OCI-LY1 (cell line): ENCODE measurements at regions not wholly inside any gene's neighbourhood (a gene's known extent, or its start where the extent isn't known, plus 50 kb on each side); places are given as distances from the start of the nearest gene placed in this dataset.

Source experiments
- H2AFZ ChIP-seq: fragments of 200-600 bp; sonication (generic), shearing (Covaris generic); 2 replicates; pipeline ENCODE4 v1.6.0; 2014; ENCODE audit warnings: antibody characterized with exemption, mild to moderate bottlenecking, low read length
- H3F3A ChIP-seq: fragments of 200-600 bp; sonication (generic), shearing (Covaris generic); 2 replicates; pipeline ENCODE4 v1.6.0; 2014; ENCODE audit warnings: mild to moderate bottlenecking, antibody characterized with exemption, low read length, moderate library complexity; ENCODE audit not compliant: insufficient read depth
- H3K27ac ChIP-seq: fragments of 200-600 bp; sonication (generic); 2 replicates; pipeline ENCODE4 v1.5.1; 2014; ENCODE audit warnings: low read length, mixed run types, mild to moderate bottlenecking, low read depth; ENCODE audit not compliant: poor library complexity, severe bottlenecking
- H3K27me3 ChIP-seq: fragments of 200-600 bp; sonication (generic); 2 replicates; pipeline ENCODE4 v1.6.0; 2014; ENCODE audit warnings: antibody characterized with exemption, mild to moderate bottlenecking, low read length, moderate library complexity; ENCODE audit not compliant: insufficient read depth
- H3K36me3 ChIP-seq: fragments of 200-600 bp; sonication (generic); 2 replicates; pipeline ENCODE4 v1.6.1; 2014; ENCODE audit warnings: mild to moderate bottlenecking, antibody characterized with exemption, low read length, moderate library complexity, mixed read lengths; ENCODE audit not compliant: insufficient read depth
- H3K4me1 ChIP-seq: fragments of 200-600 bp; sonication (generic); 2 replicates; pipeline ENCODE4 v1.5.1; 2014; ENCODE audit warnings: mild to moderate bottlenecking, low read length, moderate library complexity; ENCODE audit not compliant: insufficient read depth, severe bottlenecking
- H3K4me2 ChIP-seq: fragments of 200-600 bp; sonication (generic), shearing (Covaris generic); 2 replicates; pipeline ENCODE4 v1.6.1; 2014; ENCODE audit warnings: low read length
- H3K4me3 ChIP-seq: fragments of 200-600 bp; sonication (generic); 2 replicates; pipeline ENCODE4 v1.5.1; 2014; ENCODE audit warnings: low read length, low read depth, mild to moderate bottlenecking, mixed read lengths; ENCODE audit not compliant: poor library complexity, severe bottlenecking
- H3K79me2 ChIP-seq: fragments of 200-600 bp; shearing (Covaris generic); 2 replicates; pipeline ENCODE4 v1.6.1; 2016; ENCODE audit warnings: mixed run types, low read length, mixed read lengths; ENCODE audit not compliant: insufficient read depth
- H3K9ac ChIP-seq: fragments of 200-600 bp; sonication (generic), shearing (Covaris generic); 2 replicates; pipeline ENCODE4 v1.6.1; 2014; ENCODE audit warnings: mild to moderate bottlenecking, low read length, mixed read lengths
- H3K9me2 ChIP-seq: fragments of 200-600 bp; sonication (generic), shearing (Covaris generic); 2 replicates; pipeline ENCODE4 v1.6.1; 2014; ENCODE audit warnings: low read depth, mild to moderate bottlenecking, low read length, mixed read lengths
- H3K9me3 ChIP-seq: fragments of 200-600 bp; shearing (Covaris generic); 2 replicates; pipeline ENCODE4 v1.6.1; 2014; ENCODE audit warnings: low read length, mixed read lengths
- H4K20me1 ChIP-seq: fragments of 200-600 bp; sonication (generic), shearing (Covaris generic); 2 replicates; pipeline ENCODE4 v1.6.0; 2016; ENCODE audit warnings: mild to moderate bottlenecking, low read length; ENCODE audit not compliant: insufficient read depth
- EZH2 ChIP-seq: fragments of 200-600 bp; sonication (generic), shearing (Covaris generic); IDR thresholded peaks from 2 replicates; pipeline ENCODE4 v1.8.0; 2017; ENCODE audit warnings: borderline replicate concordance, mixed run types, mild to moderate bottlenecking, antibody characterized with exemption, low read length, moderate library complexity, mixed read lengths
- TF ChIP-seq, protein P1 (sequence below): fragments of 200-600 bp; sonication (generic), shearing (Covaris generic); IDR thresholded peaks from 2 replicates; pipeline ENCODE4 v1.5.1; 2017; ENCODE audit warnings: mild to moderate bottlenecking, antibody characterized with exemption, low read length, moderate library complexity, mixed read lengths

DNA sequence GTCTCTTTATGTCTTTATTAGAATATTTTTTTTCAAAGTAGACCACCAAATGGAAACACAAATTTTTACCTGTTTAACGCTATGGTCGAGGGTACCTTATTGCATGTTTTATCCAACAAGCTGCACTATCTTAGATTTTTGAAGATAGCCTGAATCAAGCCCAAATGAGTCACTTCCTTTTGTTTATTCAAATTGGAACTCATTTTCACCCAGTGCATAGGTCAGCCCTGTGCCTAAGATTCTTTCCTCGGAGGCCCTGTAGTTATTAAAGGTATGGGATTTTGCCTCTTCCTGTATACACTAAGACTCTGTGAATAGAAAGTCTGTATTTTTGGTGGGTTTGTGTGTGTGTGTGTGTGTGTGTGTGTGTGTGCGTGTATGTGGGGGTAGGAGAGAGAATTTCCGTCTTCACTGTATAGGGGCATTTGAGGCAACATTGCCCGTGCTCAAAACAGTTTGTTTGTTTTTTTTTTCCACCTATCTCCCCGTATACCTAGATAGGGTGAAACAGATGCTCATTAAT, 358.0 kb upstream of the CADM2 start:
- Histone ChIP-seq H3K27me3 (no peaks in the 10 kb centered on the region), H3K4me3 (no peak overlapping the region), H3K79me2 (no peaks in the 10 kb centered on the region), H2AFZ (no peak overlapping the region), H3K9ac (no peak overlapping the region), H3K4me1 (no peaks in the 10 kb centered on the region), H3K27ac (no peak overlapping the region), H3K9me3 (no peaks in the 10 kb centered on the region), H3K4me2 (no peak overlapping the region), H3K9me2 (no peaks in the 10 kb centered on the region), H3K36me3 (no peaks in the 10 kb centered on the region), H3F3A (no peaks in the 10 kb centered on the region), H4K20me1 (no peaks in the 10 kb centered on the region)
- TF ChIP-seq EZH2: no peak
- TF ChIP-seq, protein P1, sequence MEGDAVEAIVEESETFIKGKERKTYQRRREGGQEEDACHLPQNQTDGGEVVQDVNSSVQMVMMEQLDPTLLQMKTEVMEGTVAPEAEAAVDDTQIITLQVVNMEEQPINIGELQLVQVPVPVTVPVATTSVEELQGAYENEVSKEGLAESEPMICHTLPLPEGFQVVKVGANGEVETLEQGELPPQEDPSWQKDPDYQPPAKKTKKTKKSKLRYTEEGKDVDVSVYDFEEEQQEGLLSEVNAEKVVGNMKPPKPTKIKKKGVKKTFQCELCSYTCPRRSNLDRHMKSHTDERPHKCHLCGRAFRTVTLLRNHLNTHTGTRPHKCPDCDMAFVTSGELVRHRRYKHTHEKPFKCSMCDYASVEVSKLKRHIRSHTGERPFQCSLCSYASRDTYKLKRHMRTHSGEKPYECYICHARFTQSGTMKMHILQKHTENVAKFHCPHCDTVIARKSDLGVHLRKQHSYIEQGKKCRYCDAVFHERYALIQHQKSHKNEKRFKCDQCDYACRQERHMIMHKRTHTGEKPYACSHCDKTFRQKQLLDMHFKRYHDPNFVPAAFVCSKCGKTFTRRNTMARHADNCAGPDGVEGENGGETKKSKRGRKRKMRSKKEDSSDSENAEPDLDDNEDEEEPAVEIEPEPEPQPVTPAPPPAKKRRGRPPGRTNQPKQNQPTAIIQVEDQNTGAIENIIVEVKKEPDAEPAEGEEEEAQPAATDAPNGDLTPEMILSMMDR: no peak

DNA sequence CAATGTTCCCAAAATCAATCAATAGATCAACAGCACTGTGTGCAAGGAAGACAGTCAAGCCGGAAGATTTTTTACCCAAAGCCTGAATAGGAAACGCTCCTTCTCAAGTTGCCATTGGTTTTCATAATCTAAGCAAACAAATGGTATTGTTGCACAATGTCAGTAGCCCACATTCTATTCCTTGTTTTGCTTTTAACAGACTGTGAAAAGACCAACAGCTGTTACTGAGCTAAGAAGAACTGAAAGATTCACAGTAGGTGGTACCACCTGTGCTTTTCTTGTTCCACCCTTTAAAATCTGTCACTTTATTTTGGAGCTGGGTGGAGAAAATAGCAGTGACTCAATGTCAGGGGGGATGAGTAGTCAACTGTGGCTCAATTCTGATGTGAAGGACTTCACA, 357.5 kb upstream of the CADM2 start:
- Histone ChIP-seq H3K4me2 (no peak overlapping the region), H4K20me1 (no peaks in the 10 kb centered on the region), H3K4me3 (no peak overlapping the region), H3K27me3 (no peaks in the 10 kb centered on the region), H3K27ac (no peak overlapping the region), H3K79me2 (no peaks in the 10 kb centered on the region), H3F3A (no peaks in the 10 kb centered on the region), H2AFZ (no peak overlapping the region), H3K36me3 (no peaks in the 10 kb centered on the region), H3K9me3 (no peaks in the 10 kb centered on the region), H3K4me1 (no peaks in the 10 kb centered on the region), H3K9ac (no peak overlapping the region), H3K9me2 (no peaks in the 10 kb centered on the region)
- no peak for TF ChIP-seq EZH2
- TF ChIP-seq, protein P1: no peak

DNA sequence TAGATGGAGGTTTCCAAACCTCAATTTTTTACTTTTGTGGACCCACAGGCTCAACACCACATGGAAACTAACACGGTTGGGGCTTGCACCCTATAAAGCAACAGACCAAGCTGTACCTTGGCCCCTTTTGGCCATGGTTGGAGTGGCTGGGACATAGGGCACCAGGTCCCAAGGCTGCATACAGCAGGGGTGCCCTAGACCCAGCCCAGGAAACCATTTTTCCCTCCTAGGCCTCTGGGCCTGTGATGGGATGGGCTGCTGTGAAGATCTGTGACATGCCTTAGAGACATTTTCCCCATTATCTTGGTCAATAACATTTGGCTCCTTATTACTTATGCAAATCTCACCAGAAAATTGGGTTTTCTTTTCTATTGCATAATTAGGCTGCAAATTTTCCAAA, 337.0 kb upstream of the CADM2 start:
- Histone ChIP-seq H3K4me1 (no peaks in the 10 kb centered on the region), H3K36me3 (no peaks in the 10 kb centered on the region), H3K9me3 (0 out of 2 replicates have a peak, but pooled peaks cover 2% of the 10 kb centered on the region), H3F3A (no peaks in the 10 kb centered on the region), H3K27me3 (no peaks in the 10 kb centered on the region), H4K20me1 (no peaks in the 10 kb centered on the region), H3K79me2 (no peaks in the 10 kb centered on the region), H3K4me3 (no peak overlapping the region), H3K9ac (no peak overlapping the region), H3K4me2 (no peak overlapping the region), H2AFZ (no peak overlapping the region), H3K9me2 (no peaks in the 10 kb centered on the region), H3K27ac (no peak overlapping the region)
- TF ChIP-seq EZH2: no peak
- TF ChIP-seq, protein P1: no peak
